Loucy (cell line): ENCODE measurements at regions not wholly inside any gene's neighbourhood (a gene's known extent, or its start where the extent isn't known, plus 50 kb on each side); places are given as distances from the start of the nearest gene placed in this dataset.

ENCODE experiments used
- H2AFZ ChIP-seq: fragments of 200-600 bp; sonication (generic); 2 replicates; pipeline ENCODE4 v1.6.0; 2016; ENCODE audit warnings: antibody characterized with exemption, mild to moderate bottlenecking, low read length, moderate library complexity
- H3F3A ChIP-seq: fragments of 200-600 bp; 2 replicates; pipeline ENCODE4 v1.6.0; 2016; ENCODE audit warnings: antibody characterized with exemption, low read depth, mild to moderate bottlenecking
- H3K27me3 ChIP-seq: fragments of 200-600 bp; sonication (generic); 2 replicates; pipeline ENCODE4 v1.6.1; 2014; ENCODE audit warnings: low read length, mild to moderate bottlenecking; ENCODE audit not compliant: insufficient read depth, poor library complexity, severe bottlenecking
- H3K36me3 ChIP-seq: fragments of 200-600 bp; sonication (generic); 2 replicates; pipeline ENCODE4 v1.6.1; 2016; ENCODE audit warnings: low read length; ENCODE audit not compliant: insufficient read depth
- H3K4me1 ChIP-seq: fragments of 200-600 bp; sonication (generic); 2 replicates; pipeline ENCODE4 v1.5.1; 2014; ENCODE audit warnings: low read length, mild to moderate bottlenecking; ENCODE audit not compliant: insufficient read depth, poor library complexity, severe bottlenecking
- H3K4me2 ChIP-seq: fragments of 200-600 bp; sonication (generic); 2 replicates; pipeline ENCODE4 v1.6.0; 2014; ENCODE audit warnings: antibody characterized with exemption, low read length, low read depth, mild to moderate bottlenecking; ENCODE audit not compliant: poor library complexity, severe bottlenecking
- H3K4me3 ChIP-seq: fragments of 200-600 bp; sonication (generic); 2 replicates; pipeline ENCODE4 v1.5.1; 2014; ENCODE audit warnings: low read length, mild to moderate bottlenecking, mixed read lengths; ENCODE audit not compliant: poor library complexity, severe bottlenecking
- H3K79me2 ChIP-seq: fragments of 200-600 bp; sonication (generic); 2 replicates; pipeline ENCODE4 v1.6.1; 2014; ENCODE audit warnings: low read length; ENCODE audit not compliant: insufficient read depth
- H3K9ac ChIP-seq: fragments of 200-600 bp; sonication (generic); 2 replicates; pipeline ENCODE4 v1.6.0; 2014; ENCODE audit warnings: mild to moderate bottlenecking, low read depth, low read length, moderate library complexity; ENCODE audit not compliant: poor library complexity, severe bottlenecking
- H3K9me2 ChIP-seq: fragments of 200-600 bp; sonication (generic); replicated peaks from 2 replicates; pipeline ENCODE4 v1.6.1; 2016; ENCODE audit warnings: low read depth, low read length, mixed read lengths
- H3K9me3 ChIP-seq: fragments of 200-600 bp; sonication (generic); 2 replicates; pipeline ENCODE4 v1.6.1; 2014; ENCODE audit warnings: mild to moderate bottlenecking, antibody characterized with exemption, low read length, low read depth; ENCODE audit not compliant: insufficient read depth
- H4K20me1 ChIP-seq: fragments of 200-600 bp; sonication (generic); 2 replicates; pipeline ENCODE4 v1.6.0; 2014; ENCODE audit warnings: antibody characterized with exemption, low read length, mild to moderate bottlenecking; ENCODE audit not compliant: insufficient read depth, poor library complexity, severe bottlenecking
- CTCF ChIP-seq: fragments of 200-600 bp; sonication (generic); conservative IDR thresholded peaks from 2 replicates; pipeline ENCODE4 v1.5.1; 2014; ENCODE audit warnings: mild to moderate bottlenecking, antibody characterized with exemption, low read length
- EZH2phosphoT487 ChIP-seq: fragments of 200-600 bp; IDR thresholded peaks from 2 replicates; pipeline ENCODE4 v1.6.1; 2018; ENCODE audit warnings: antibody characterized with exemption, mild to moderate bottlenecking, moderate library complexity, borderline replicate concordance

- H3F3A ChIP-seq, result no peaks in the 10 kb centered on the region
- H3K9me3 ChIP-seq, result no peaks in the 10 kb centered on the region
- H3K36me3 ChIP-seq, result no peaks in the 10 kb centered on the region
- no peak overlapping the region for H3K4me2 ChIP-seq
- no peak for TF ChIP-seq CTCF
- no peak for TF ChIP-seq EZH2phosphoT487
- H3K9ac ChIP-seq, result no peak overlapping the region
- H3K27me3 ChIP-seq, result no peaks in the 10 kb centered on the region
- no peak overlapping the region for H2AFZ ChIP-seq
- no peak overlapping the region for H3K4me3 ChIP-seq
- no peaks in the 10 kb centered on the region for H3K4me1 ChIP-seq
- H4K20me1 ChIP-seq, result no peaks in the 10 kb centered on the region
- H3K9me2 ChIP-seq, result no peaks in the 10 kb centered on the region
- H3K79me2 ChIP-seq, result no peaks in the 10 kb centered on the region
Observed at GRCh38 chr5:166562246-166562645, 1729.2 kb upstream of the WWC1 start.

GRCh38 chr5:166566725-166567124 is 1724.7 kb upstream of the WWC1 start:
- H3K9me3 ChIP-seq, result no peaks in the 10 kb centered on the region
- no peaks in the 10 kb centered on the region for H3K27me3 ChIP-seq
- TF ChIP-seq EZH2phosphoT487, result no peak
- TF ChIP-seq CTCF, result no peak
- no peak overlapping the region for H3K9ac ChIP-seq
- H4K20me1 ChIP-seq, result no peaks in the 10 kb centered on the region
- H3K36me3 ChIP-seq, result no peaks in the 10 kb centered on the region
- no peaks in the 10 kb centered on the region for H3K4me1 ChIP-seq
- H3K4me3 ChIP-seq, result no peak overlapping the region
- no peaks in the 10 kb centered on the region for H3K9me2 ChIP-seq
- H2AFZ ChIP-seq, result no peak overlapping the region
- no peaks in the 10 kb centered on the region for H3K79me2 ChIP-seq
- H3K4me2 ChIP-seq, result no peak overlapping the region
- H3F3A ChIP-seq, result no peaks in the 10 kb centered on the region

GRCh38 chr5:166570865-166571264 is 1720.6 kb upstream of the WWC1 start:
- no peak overlapping the region for H3K4me2 ChIP-seq

More at GRCh38 chr5:166570865-166571264, 1720.6 kb upstream of the WWC1 start:
- H3K27me3 ChIP-seq, result no peaks in the 10 kb centered on the region
- no peaks in the 10 kb centered on the region for H3K9me2 ChIP-seq
- H3K79me2 ChIP-seq, result no peaks in the 10 kb centered on the region
- no peaks in the 10 kb centered on the region for H3K9me3 ChIP-seq
- no peaks in the 10 kb centered on the region for H3F3A ChIP-seq
- no peaks in the 10 kb centered on the region for H3K36me3 ChIP-seq
- H3K4me3 ChIP-seq, result no peak overlapping the region
- H3K4me1 ChIP-seq, result no peaks in the 10 kb centered on the region
- H3K9ac ChIP-seq, result no peak overlapping the region
- H4K20me1 ChIP-seq, result no peaks in the 10 kb centered on the region
- TF ChIP-seq CTCF (no peak), EZH2phosphoT487 (no peak)
- H2AFZ ChIP-seq, result no peak overlapping the region
